BLaER1 treated with 17β-estradiol and CSF1 and Interleukin-3, amounts not matched to agents 10 nM and 100 nM (cell line): ENCODE measurements at regions not wholly inside any gene's neighbourhood (a gene's known extent, or its start where the extent isn't known, plus 50 kb on each side); places are given as distances from the start of the nearest gene placed in this dataset.
"Not testable (repeated sequence)": the region's sequence is repeated elsewhere in the genome, so short reads cannot be mapped to it uniquely, and the experiment has no call there.

Source experiments
- H3K27ac ChIP-seq, 11 experiments: shearing (Covaris generic); formaldehyde crosslinking; 2 replicates each; pipeline ENCODE4 v1.8.1; 2022
- H3K27me3 ChIP-seq, 11 experiments: shearing (Covaris generic); formaldehyde crosslinking; 2 replicates each; pipeline ENCODE4 v1.8.1; 2022
- H3K36me3 ChIP-seq, 11 experiments: shearing (Covaris generic); formaldehyde crosslinking; 2 replicates each; pipeline ENCODE4 v1.8.1; 2022
- H3K4me1 ChIP-seq, 10 experiments: shearing (Covaris generic); formaldehyde crosslinking; 2 replicates each; pipeline ENCODE4 v1.8.1; 2022
- H3K4me2 ChIP-seq, 11 experiments: shearing (Covaris generic); formaldehyde crosslinking; 2 replicates each; pipeline ENCODE4 v1.8.1; 2022
- H3K4me3 ChIP-seq, 10 experiments: shearing (Covaris generic); formaldehyde crosslinking; 2 replicates each; pipeline ENCODE4 v1.8.1; 2022
- H3K9ac ChIP-seq, 11 experiments: shearing (Covaris generic); formaldehyde crosslinking; 2 replicates each; pipeline ENCODE4 v1.8.1; 2022
- H3K9me3 ChIP-seq, 11 experiments: shearing (Covaris generic); formaldehyde crosslinking; replicated peaks in 1 of 11; 2 replicates each; pipeline ENCODE4 v1.8.1; 2022
- H4K20me1 ChIP-seq, 11 experiments: shearing (Covaris generic); formaldehyde crosslinking; 2 replicates each; pipeline ENCODE4 v1.8.1; 2022
- Cebpa-rat ChIP-seq, 11 experiments: shearing (Covaris generic); IDR thresholded peaks; 2 replicates each; pipeline ENCODE4 v1.8.1; 2022

- Histone ChIP-seq H3K27me3 (no peaks in the 10 kb centered on the region), H4K20me1 (no peaks in the 10 kb centered on the region), H3K27ac (no peak overlapping the region), H3K4me3 (no peak overlapping the region), H3K9ac (no peak overlapping the region), H3K4me2 (no peak overlapping the region), H3K36me3 (no peaks in the 10 kb centered on the region), H3K9me3 (peaks cover 0 to 37% (median 4%) of the 10 kb centered on the region in 11 experiments; a peak in 9 of 22 replicates), H3K4me1 (no peaks in the 10 kb centered on the region)
- TF ChIP-seq Cebpa-rat (IDR thresholded peaks at IDR 0.05), result no peak
Observed at GRCh38 chr6:21792177-21792576, 198.6 kb downstream of the SOX4 start.

GRCh38 chr6:21796979-21797378 lies 203.4 kb downstream of the SOX4 start:
- not testable (repeated sequence) for H3K27ac ChIP-seq, H3K27me3 ChIP-seq, H3K4me3 ChIP-seq, H3K4me2 ChIP-seq, H4K20me1 ChIP-seq, H3K36me3 ChIP-seq, H3K4me1 ChIP-seq, H3K9ac ChIP-seq
- peaks cover 4 to 41% (median 14%) of the 10 kb centered on the region in 11 experiments; a peak in 18 of 22 replicates for H3K9me3 ChIP-seq

- no peak overlapping the region for H3K4me2 ChIP-seq
- no peaks in the 10 kb centered on the region for H3K4me1 ChIP-seq
- TF ChIP-seq Cebpa-rat (IDR thresholded peaks at IDR 0.05), result no peak
- no peaks in the 10 kb centered on the region for H4K20me1 ChIP-seq
- H3K4me3 ChIP-seq, result no peak overlapping the region
- no peak overlapping the region for H3K9ac ChIP-seq
- H3K27me3 ChIP-seq, result no peaks in the 10 kb centered on the region
- H3K9me3 ChIP-seq, result peaks cover 4 to 32% (median 14%) of the 10 kb centered on the region in 11 experiments; a peak in 18 of 22 replicates
- H3K27ac ChIP-seq, result no peak overlapping the region
- H3K36me3 ChIP-seq, result no peaks in the 10 kb centered on the region
Observed at GRCh38 chr6:21798468-21798867, 204.9 kb downstream of the SOX4 start.

GRCh38 chr6:21800330-21800729 lies 206.8 kb downstream of the SOX4 start:
- Histone ChIP-seq H3K27ac (no peak overlapping the region), H3K27me3 (no peaks in the 10 kb centered on the region), H3K4me3 (no peak overlapping the region), H3K4me2 (no peak overlapping the region), H3K36me3 (no peaks in the 10 kb centered on the region), H3K9ac (no peak overlapping the region), H3K4me1 (no peaks in the 10 kb centered on the region), H3K9me3 (peaks cover 4 to 24% (median 14%) of the 10 kb centered on the region in 11 experiments; a peak in 18 of 22 replicates), H4K20me1 (no peaks in the 10 kb centered on the region)
- TF ChIP-seq Cebpa-rat (IDR thresholded peaks at IDR 0.05), result no peak

GRCh38 chr6:21800948-21801438 lies 207.4 kb downstream of the SOX4 start:
- no peaks in the 10 kb centered on the region for H3K27me3 ChIP-seq
- no peak overlapping the region for H3K9ac ChIP-seq
- H4K20me1 ChIP-seq, result no peaks in the 10 kb centered on the region
- H3K4me1 ChIP-seq, result no peaks in the 10 kb centered on the region
- TF ChIP-seq Cebpa-rat (IDR thresholded peaks at IDR 0.05), result no peak
- H3K27ac ChIP-seq, result no peak overlapping the region
- peaks cover 4 to 24% (median 14%) of the 10 kb centered on the region in 11 experiments; a peak in 18 of 22 replicates for H3K9me3 ChIP-seq
- H3K4me2 ChIP-seq, result no peak overlapping the region
- no peak overlapping the region for H3K4me3 ChIP-seq
- H3K36me3 ChIP-seq, result no peaks in the 10 kb centered on the region

- H3K27me3 ChIP-seq, result no peaks in the 10 kb centered on the region
- peaks cover 4 to 23% (median 14%) of the 10 kb centered on the region in 11 experiments; a peak in 18 of 22 replicates for H3K9me3 ChIP-seq
- H4K20me1 ChIP-seq, result no peaks in the 10 kb centered on the region
- H3K9ac ChIP-seq, result no peak overlapping the region
- no peaks in the 10 kb centered on the region for H3K4me1 ChIP-seq
- H3K4me3 ChIP-seq, result no peak overlapping the region
- TF ChIP-seq Cebpa-rat (IDR thresholded peaks at IDR 0.05), result no peak
- no peaks in the 10 kb centered on the region for H3K36me3 ChIP-seq
- H3K4me2 ChIP-seq, result no peak overlapping the region
- no peak overlapping the region for H3K27ac ChIP-seq
Observed at GRCh38 chr6:21801446-21802174, 208.1 kb downstream of the SOX4 start.

- Histone ChIP-seq H3K36me3 (no peaks in the 10 kb centered on the region), H3K9ac (no peak overlapping the region), H3K4me3 (no peak overlapping the region), H3K9me3 (peaks cover 4 to 16% (median 10%) of the 10 kb centered on the region in 11 experiments; a peak in 16 of 22 replicates), H3K4me2 (no peak overlapping the region), H4K20me1 (no peaks in the 10 kb centered on the region), H3K4me1 (0 out of 20 replicates have a peak, but pooled peaks cover 0 to 1% (median 0%) of the 10 kb centered on the region in 10 experiments), H3K27me3 (no peaks in the 10 kb centered on the region), H3K27ac (no peak overlapping the region)
- TF ChIP-seq Cebpa-rat (IDR thresholded peaks at IDR 0.05), result no peak
Observed at GRCh38 chr6:21802175-21802822, 208.7 kb downstream of the SOX4 start.

- Histone ChIP-seq H4K20me1 (no peaks in the 10 kb centered on the region), H3K9ac (no peak overlapping the region), H3K9me3 (no peaks in the 10 kb centered on the region), H3K4me3 (no peak overlapping the region), H3K27ac (no peak overlapping the region), H3K36me3 (no peaks in the 10 kb centered on the region), H3K4me1 (0 out of 20 replicates have a peak, but pooled peaks cover 0 to 5% (median 0%) of the 10 kb centered on the region in 10 experiments), H3K4me2 (no peak overlapping the region), H3K27me3 (no peaks in the 10 kb centered on the region)
- no peak for TF ChIP-seq Cebpa-rat (IDR thresholded peaks at IDR 0.05)
Observed at GRCh38 chr6:21804941-21805610, 211.5 kb downstream of the SOX4 start.

GRCh38 chr6:21807299-21808044 lies 213.9 kb downstream of the SOX4 start:
- Histone ChIP-seq H3K4me3 (no peak overlapping the region), H3K27me3 (no peaks in the 10 kb centered on the region)

More at GRCh38 chr6:21807299-21808044, 213.9 kb downstream of the SOX4 start:
- H3K9me3 ChIP-seq, result no peaks in the 10 kb centered on the region
- H3K4me1 ChIP-seq, result 0 out of 20 replicates have a peak, but pooled peaks cover 0 to 9% (median 0%) of the 10 kb centered on the region in 10 experiments
- H3K9ac ChIP-seq, result no peak overlapping the region
- no peak for TF ChIP-seq Cebpa-rat (IDR thresholded peaks at IDR 0.05)
- H4K20me1 ChIP-seq, result no peaks in the 10 kb centered on the region
- H3K36me3 ChIP-seq, result no peaks in the 10 kb centered on the region
- no peak overlapping the region for H3K27ac ChIP-seq
- H3K4me2 ChIP-seq, result no peak overlapping the region
